ENCODE measurements at regions not wholly inside any gene's neighbourhood (a gene's known extent, or its start where the extent isn't known, plus 50 kb on each side); places are given as distances from the start of the nearest gene placed in this dataset.

DNA sequence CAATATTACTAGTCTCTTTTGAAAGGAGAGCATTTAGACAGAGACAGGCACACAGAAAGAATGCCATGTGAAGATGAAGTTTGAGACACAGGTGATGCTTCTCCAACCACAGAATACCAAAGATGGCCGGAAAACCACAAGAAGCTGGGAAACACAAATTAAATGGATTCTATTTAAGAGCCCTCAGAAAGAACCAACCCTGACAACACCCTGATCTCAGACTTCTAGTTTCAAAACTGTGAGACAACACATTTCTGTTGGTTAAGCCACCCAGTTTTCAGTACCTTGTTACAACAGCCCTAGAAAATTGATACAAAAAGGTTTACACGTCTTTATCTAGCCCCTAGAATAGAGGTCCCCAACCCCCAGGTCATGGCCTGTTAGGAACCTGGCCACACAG, 79.8 kb upstream of the CCNG1 start:
- no peak overlapping the region for H3K4me3 Mint-ChIP-seq
- no peak for ATAC-seq
- 0 out of 2 replicates have a peak, but pooled peaks cover 4% of the 10 kb centered on the region for H3K36me3 Mint-ChIP-seq
- CTCF ChIA-PET, result interaction anchor here (1.4 kb wide), 1 partner anchor 10 kb away, joined by 3 read pairs; no protein-coding TSS in a partner anchor
- H3K4me1 Mint-ChIP-seq, result peaks cover 3% of the 10 kb centered on the region
- TF ChIP-seq ZNF416 (CRISPR knock-in tag; IDR thresholded peaks at IDR 0.05), result no peak
- no peak for TF ChIP-seq SMAD3 (CRISPR knock-in tag; IDR thresholded peaks at IDR 0.05; ENCODE audit: borderline replicate concordance)
- TF ChIP-seq NR1H2 (CRISPR knock-in tag; IDR thresholded peaks at IDR 0.05), result no peak
- no peak for TF ChIP-seq MYBL2 (CRISPR knock-in tag; IDR thresholded peaks at IDR 0.05)
- TF ChIP-seq RORB (CRISPR knock-in tag; IDR thresholded peaks at IDR 0.05), result no peak
- peaks cover 10% of the 10 kb centered on the region for H3K9me3 Mint-ChIP-seq
- POLR2A ChIA-PET, result no interaction called here
- no peak overlapping the region for H3K27ac Mint-ChIP-seq
- DNase-seq (ENCODE audit: low spot score), result no peak
- H3K27me3 Mint-ChIP-seq (ENCODE audit: low read depth), result no peaks in the 10 kb centered on the region

GRCh38 chr5:163360656-163361055, 76.7 kb upstream of the CCNG1 start:
- CTCF ChIA-PET, result no interaction called here
- H3K36me3 Mint-ChIP-seq, result peaks cover 11% of the 10 kb centered on the region
- TF ChIP-seq, protein P1, sequence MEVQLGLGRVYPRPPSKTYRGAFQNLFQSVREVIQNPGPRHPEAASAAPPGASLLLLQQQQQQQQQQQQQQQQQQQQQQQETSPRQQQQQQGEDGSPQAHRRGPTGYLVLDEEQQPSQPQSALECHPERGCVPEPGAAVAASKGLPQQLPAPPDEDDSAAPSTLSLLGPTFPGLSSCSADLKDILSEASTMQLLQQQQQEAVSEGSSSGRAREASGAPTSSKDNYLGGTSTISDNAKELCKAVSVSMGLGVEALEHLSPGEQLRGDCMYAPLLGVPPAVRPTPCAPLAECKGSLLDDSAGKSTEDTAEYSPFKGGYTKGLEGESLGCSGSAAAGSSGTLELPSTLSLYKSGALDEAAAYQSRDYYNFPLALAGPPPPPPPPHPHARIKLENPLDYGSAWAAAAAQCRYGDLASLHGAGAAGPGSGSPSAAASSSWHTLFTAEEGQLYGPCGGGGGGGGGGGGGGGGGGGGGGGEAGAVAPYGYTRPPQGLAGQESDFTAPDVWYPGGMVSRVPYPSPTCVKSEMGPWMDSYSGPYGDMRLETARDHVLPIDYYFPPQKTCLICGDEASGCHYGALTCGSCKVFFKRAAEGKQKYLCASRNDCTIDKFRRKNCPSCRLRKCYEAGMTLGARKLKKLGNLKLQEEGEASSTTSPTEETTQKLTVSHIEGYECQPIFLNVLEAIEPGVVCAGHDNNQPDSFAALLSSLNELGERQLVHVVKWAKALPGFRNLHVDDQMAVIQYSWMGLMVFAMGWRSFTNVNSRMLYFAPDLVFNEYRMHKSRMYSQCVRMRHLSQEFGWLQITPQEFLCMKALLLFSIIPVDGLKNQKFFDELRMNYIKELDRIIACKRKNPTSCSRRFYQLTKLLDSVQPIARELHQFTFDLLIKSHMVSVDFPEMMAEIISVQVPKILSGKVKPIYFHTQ (CRISPR knock-in tag; IDR thresholded peaks at IDR 0.05), result no peak
- TF ChIP-seq GABPB1 (CRISPR knock-in tag; IDR thresholded peaks at IDR 0.05), result no peak
- TF ChIP-seq ESRRA (CRISPR knock-in tag; IDR thresholded peaks at IDR 0.05; ENCODE audit: borderline replicate concordance), result no peak
- TF ChIP-seq, protein P2, sequence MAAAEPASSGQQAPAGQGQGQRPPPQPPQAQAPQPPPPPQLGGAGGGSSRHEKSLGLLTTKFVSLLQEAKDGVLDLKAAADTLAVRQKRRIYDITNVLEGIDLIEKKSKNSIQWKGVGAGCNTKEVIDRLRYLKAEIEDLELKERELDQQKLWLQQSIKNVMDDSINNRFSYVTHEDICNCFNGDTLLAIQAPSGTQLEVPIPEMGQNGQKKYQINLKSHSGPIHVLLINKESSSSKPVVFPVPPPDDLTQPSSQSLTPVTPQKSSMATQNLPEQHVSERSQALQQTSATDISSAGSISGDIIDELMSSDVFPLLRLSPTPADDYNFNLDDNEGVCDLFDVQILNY (CRISPR knock-in tag; IDR thresholded peaks at IDR 0.05), result no peak
- no peak for TF ChIP-seq NFATC4 (CRISPR knock-in tag; IDR thresholded peaks at IDR 0.05)
- no peak for TF ChIP-seq NR1H2 (CRISPR knock-in tag; IDR thresholded peaks at IDR 0.05)
- TF ChIP-seq NFE2L1 (CRISPR knock-in tag; IDR thresholded peaks at IDR 0.05), result no peak
- TF ChIP-seq TCF7 (CRISPR knock-in tag; IDR thresholded peaks at IDR 0.05; ENCODE audit: low read depth), result no peak
- TF ChIP-seq SMAD3 (CRISPR knock-in tag; IDR thresholded peaks at IDR 0.05; ENCODE audit: borderline replicate concordance), result no peak
- TF ChIP-seq IRF1 (CRISPR knock-in tag; IDR thresholded peaks at IDR 0.05), result no peak
- no peak for TF ChIP-seq HMGA2 (CRISPR knock-in tag; IDR thresholded peaks at IDR 0.05)
- TF ChIP-seq ZBTB21 (CRISPR knock-in tag; IDR thresholded peaks at IDR 0.05; ENCODE audit: borderline replicate concordance), result no peak
- TF ChIP-seq ZNF423 (CRISPR knock-in tag; IDR thresholded peaks at IDR 0.05), result no peak
- TF ChIP-seq ZNF425 (CRISPR knock-in tag; conservative IDR thresholded peaks at IDR 0.05), result no peak
- no peak for TF ChIP-seq ZBTB43 (CRISPR knock-in tag; IDR thresholded peaks at IDR 0.05)
- TF ChIP-seq, protein P3, sequence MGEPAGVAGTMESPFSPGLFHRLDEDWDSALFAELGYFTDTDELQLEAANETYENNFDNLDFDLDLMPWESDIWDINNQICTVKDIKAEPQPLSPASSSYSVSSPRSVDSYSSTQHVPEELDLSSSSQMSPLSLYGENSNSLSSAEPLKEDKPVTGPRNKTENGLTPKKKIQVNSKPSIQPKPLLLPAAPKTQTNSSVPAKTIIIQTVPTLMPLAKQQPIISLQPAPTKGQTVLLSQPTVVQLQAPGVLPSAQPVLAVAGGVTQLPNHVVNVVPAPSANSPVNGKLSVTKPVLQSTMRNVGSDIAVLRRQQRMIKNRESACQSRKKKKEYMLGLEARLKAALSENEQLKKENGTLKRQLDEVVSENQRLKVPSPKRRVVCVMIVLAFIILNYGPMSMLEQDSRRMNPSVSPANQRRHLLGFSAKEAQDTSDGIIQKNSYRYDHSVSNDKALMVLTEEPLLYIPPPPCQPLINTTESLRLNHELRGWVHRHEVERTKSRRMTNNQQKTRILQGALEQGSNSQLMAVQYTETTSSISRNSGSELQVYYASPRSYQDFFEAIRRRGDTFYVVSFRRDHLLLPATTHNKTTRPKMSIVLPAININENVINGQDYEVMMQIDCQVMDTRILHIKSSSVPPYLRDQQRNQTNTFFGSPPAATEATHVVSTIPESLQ (CRISPR knock-in tag; IDR thresholded peaks at IDR 0.05), result no peak
- TF ChIP-seq NR2C2 (CRISPR knock-in tag; IDR thresholded peaks at IDR 0.05), result no peak
- TF ChIP-seq ZNF219 (CRISPR knock-in tag; IDR thresholded peaks at IDR 0.05; ENCODE audit: borderline replicate concordance), result no peak
- ATAC-seq (no peak), DNase-seq (ENCODE audit: low spot score) (no peak)
- peaks cover 15% of the 10 kb centered on the region for H3K4me1 Mint-ChIP-seq
- H3K27me3 Mint-ChIP-seq (ENCODE audit: low read depth), result no peaks in the 10 kb centered on the region
- peaks cover 24% of the 10 kb centered on the region for H3K9me3 Mint-ChIP-seq
- POLR2A ChIA-PET, result no interaction called here
- no peak overlapping the region for H3K27ac Mint-ChIP-seq
- no peak overlapping the region for H3K4me3 Mint-ChIP-seq

All from WTC11 (cell line).